GM12878 (cell line): ENCODE measurements at regions not wholly inside any gene's neighbourhood (a gene's known extent, or its start where the extent isn't known, plus 50 kb on each side); places are given as distances from the start of the nearest gene placed in this dataset.

Source experiments
- ATAC-seq: fragments of 200-7000 bp; cut with Tn5 transposase; 3 replicates; pipeline ENCODE4 v1.9.1; 2020; ENCODE audit warnings: mild to moderate bottlenecking, moderate library complexity
- BruUV-seq: library from RNA; stranded (reverse); fragments of 400-500 nt; replicated peaks from 2 replicates; lab custom pipeline; 2021; lab: Mats Ljungman, UMichigan
- CTCF ChIA-PET: fragments of 300-600 bp; sonication (Branson Sonifier 250); formaldehyde crosslinking; extraction: SDS; loops from one replicate; lab custom pipeline; 2021; ENCODE audit warnings: inconsistent platforms; lab: Yijun Ruan, JAX
- POLR2A ChIA-PET: fragments of 350-600 bp; formaldehyde crosslinking; extraction: SDS; loops from one replicate; lab custom pipeline; 2021; ENCODE audit warnings: inconsistent platforms; lab: Charles Lee
- RAD21 ChIA-PET: fragments of 300-600 bp; sonication (Branson Sonifier 250); formaldehyde crosslinking; loops from one replicate; lab custom pipeline; 2023; ENCODE audit warnings: antibody characterized with exemption; ENCODE audit not compliant: unreplicated experiment; lab: Charles Lee
- SMC1A ChIA-PET: fragments of 300-600 bp; sonication (Branson Sonifier 250); formaldehyde crosslinking; loops from one replicate; lab custom pipeline; 2023; ENCODE audit not compliant: unreplicated experiment, uncharacterized antibody; lab: Charles Lee
- DNase-seq: peaks from one replicate; pipeline ENCODE4 v3.0.0-alpha.2; 2011; ENCODE audit warnings: low read depth, low spot score
- FAIRE-seq: peaks from 3 replicates; lab custom pipeline; 2011; peaks lifted over from hg19 to GRCh38; lab: Jason Lieb, UNC
- H2AFZ ChIP-seq: 2 replicates; pipeline ENCODE4 v1.6.0; 2011; ENCODE audit warnings: low read depth, low read length, control low read depth; ENCODE audit not compliant: control insufficient read depth
- H3K27ac ChIP-seq: 2 replicates; pipeline ENCODE4 v1.5.1; 2011; ENCODE audit warnings: control low read depth; ENCODE audit not compliant: control insufficient read depth, insufficient read depth
- H3K27me3 ChIP-seq, 2 experiments: replicated peaks in 1 of 2; 2 replicates each; pipeline versions ENCODE4 v1.6.0 to v1.6.1; 2011; ENCODE audit warnings: low read length in 1 of 2; ENCODE audit not compliant: control insufficient read depth in 2 of 2, insufficient read depth in 2 of 2
- H3K36me3 ChIP-seq, 2 experiments: 2 replicates each; pipeline ENCODE4 v1.5.1; 2011; ENCODE audit warnings: low read length in 1 of 2; ENCODE audit not compliant: control insufficient read depth in 2 of 2, insufficient read depth in 2 of 2
- H3K4me1 ChIP-seq: 2 replicates; pipeline ENCODE4 v1.6.1; 2011; ENCODE audit warnings: mild to moderate bottlenecking, low read length, moderate library complexity, mixed read lengths; ENCODE audit not compliant: control insufficient read depth, insufficient read depth
- H3K4me2 ChIP-seq: 2 replicates; pipeline ENCODE4 v1.6.0; 2011; ENCODE audit warnings: control low read depth; ENCODE audit not compliant: control insufficient read depth, insufficient read depth
- H3K4me3 ChIP-seq: fragments of 200-600 bp; sonication (generic); 2 replicates; pipeline ENCODE4 v1.5.1; 2016
- H3K79me2 ChIP-seq: 2 replicates; pipeline ENCODE4 v1.6.0; 2011; ENCODE audit warnings: low read length; ENCODE audit not compliant: control insufficient read depth, insufficient read depth
- H3K9ac ChIP-seq: 2 replicates; pipeline ENCODE4 v1.8.0; 2011; ENCODE audit warnings: low read length, control low read depth, mixed read lengths; ENCODE audit not compliant: control insufficient read depth, insufficient read depth
- H3K9me3 ChIP-seq: replicated peaks from 3 replicates; pipeline ENCODE4 v1.5.1; 2011; ENCODE audit warnings: mild to moderate bottlenecking, low read length; ENCODE audit not compliant: control insufficient read depth, insufficient read depth
- H4K20me1 ChIP-seq: 2 replicates; pipeline ENCODE4 v1.6.0; 2011; ENCODE audit not compliant: control insufficient read depth, insufficient read depth
- ASH2L ChIP-seq: fragments of 300-600, 200-600 bp; sonication (generic); IDR thresholded peaks from 2 replicates; pipeline ENCODE4 v1.6.1; 2017; ENCODE audit warnings: low read depth, mild to moderate bottlenecking, borderline replicate concordance
- CBX3 ChIP-seq: fragments of 200-600 bp; sonication (generic); IDR thresholded peaks from 2 replicates; pipeline ENCODE4 v1.6.1; 2016; ENCODE audit warnings: low read depth, borderline replicate concordance
- CBX5 ChIP-seq: sonication (generic); IDR thresholded peaks from 2 replicates; pipeline ENCODE4 v1.6.1; 2016; ENCODE audit warnings: low read depth, moderate library complexity, mild to moderate bottlenecking, inconsistent platforms
- MYB ChIP-seq: fragments of 150-350 bp; IDR thresholded peaks from 2 replicates; pipeline ENCODE4 v1.6.1; 2014; ENCODE audit warnings: mild to moderate bottlenecking, low read depth, low read length, borderline replicate concordance
- NR2F1 ChIP-seq: fragments of 450-650 bp; conservative IDR thresholded peaks from 2 replicates; pipeline ENCODE4 v1.6.1; 2017; ENCODE audit warnings: mild to moderate bottlenecking
- PAX5 ChIP-seq: IDR thresholded peaks from 2 replicates; pipeline ENCODE4 v1.6.1; 2011; ENCODE audit warnings: low read depth, low read length, borderline replicate concordance
- POU2F2 ChIP-seq: IDR thresholded peaks from 3 replicates; pipeline ENCODE4 v1.6.1; 2011; ENCODE audit warnings: low read depth, mild to moderate bottlenecking, low read length, borderline replicate concordance
- REST ChIP-seq: IDR thresholded peaks from 2 replicates; pipeline ENCODE4 v1.6.1; 2012; ENCODE audit warnings: mild to moderate bottlenecking, low read depth, low read length
- ZNF592 ChIP-seq: fragments of 450-650 bp; IDR thresholded peaks from 2 replicates; pipeline ENCODE4 v1.6.1; 2017; ENCODE audit warnings: mild to moderate bottlenecking, moderate library complexity
- WGBS: methylation state at CpG from one replicate; pipeline ENCODE4 v1.1.6; 2016; ENCODE audit warnings: low lambda C conversion rate; ENCODE audit not compliant: insufficient replicate concordance, insufficient coverage; ENCODE audit errors: missing lambda C conversion rate; 5-methylcytosine and 5-hydroxymethylcytosine counted together
- in situ Hi-C: fragments of 300-500 bp; cut with MboI; formaldehyde crosslinking; loops from 9 replicates; pipeline ENCODE4 v1.14.3; 2018; ENCODE audit warnings: mixed read lengths
- intact Hi-C: fragments of 100-400 bp; cut with micrococcal nuclease; formaldehyde crosslinking; loops from one replicate; pipeline ENCODE4 v1.14.2; 2022; ENCODE audit not compliant: unreplicated experiment

GRCh38 chr6:147839708-147840610 lies 331.5 kb downstream of the SAMD5 start:
- TF ChIP-seq ASH2L (no peak), POU2F2 (no peak), REST (no peak), PAX5 (no peak), NR2F1 (no peak), CBX3 (no peak), MYB (no peak), CBX5 (no peak), ZNF592 (no peak)
- ChIA-PET POLR2A (no interaction called here), RAD21 (no interaction called here), SMC1A (no interaction called here), CTCF (no interaction called here)
- Histone ChIP-seq H3K9ac (no peak overlapping the region), H3K4me3 (no peak overlapping the region), H3K9me3 (no peaks in the 10 kb centered on the region), H3K27me3 (no peaks in the 10 kb centered on the region), H4K20me1 (no peaks in the 10 kb centered on the region), H3K4me1 (no peaks in the 10 kb centered on the region), H3K4me2 (no peak overlapping the region), H3K27ac (no peak overlapping the region), H3K36me3 (no peaks in the 10 kb centered on the region), H3K79me2 (no peaks in the 10 kb centered on the region), H2AFZ (no peak overlapping the region)
- ATAC-seq (no peak), FAIRE-seq (no peak), DNase-seq (no peak)
- WGBS: 5% methylated on average over 2 of the region's 2 CpGs
- no TSS peak for BruUV-seq
- intact Hi-C loops (no loop called here), in situ Hi-C loops (no loop called here)
